Right kidney (tissue), 1 donor: ENCODE measurements at regions not wholly inside any gene's neighbourhood (a gene's known extent, or its start where the extent isn't known, plus 50 kb on each side); places are given as distances from the start of the nearest gene placed in this dataset.
"Not testable (repeated sequence)": the region's sequence is repeated elsewhere in the genome, so short reads cannot be mapped to it uniquely, and the experiment has no call there.

Experiments
- DNase-seq: peaks from one replicate; pipeline ENCODE4 v3.0.0-alpha.2; 2016

- no peak for DNase-seq
Measured at GRCh38 chr1:60802884-60803283, 279.5 kb upstream of the NFIA start.

GRCh38 chr1:60797351-60797750 lies 285.0 kb upstream of the NFIA start:
- no peak for DNase-seq

DNA sequence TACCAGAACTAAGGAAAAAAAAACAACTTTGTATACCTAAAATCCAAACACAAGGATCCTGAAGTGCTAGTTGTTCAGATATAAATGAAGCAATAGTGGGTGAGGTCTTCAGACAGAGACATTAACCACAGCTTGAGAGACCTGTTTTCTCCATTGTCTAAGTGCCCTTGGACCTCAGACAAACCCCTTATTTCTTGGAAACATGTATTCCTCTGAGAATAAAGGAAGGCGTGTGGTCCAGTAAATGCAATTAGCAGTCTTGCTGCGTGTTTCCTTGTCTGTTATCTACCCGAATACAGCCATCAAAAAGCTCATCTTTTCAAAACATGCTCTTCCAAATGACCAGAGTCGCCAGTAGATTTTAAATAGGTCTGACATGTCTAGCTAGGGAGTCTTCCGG lies 291.1 kb upstream of the NFIA start:
- no peak for DNase-seq

DNA sequence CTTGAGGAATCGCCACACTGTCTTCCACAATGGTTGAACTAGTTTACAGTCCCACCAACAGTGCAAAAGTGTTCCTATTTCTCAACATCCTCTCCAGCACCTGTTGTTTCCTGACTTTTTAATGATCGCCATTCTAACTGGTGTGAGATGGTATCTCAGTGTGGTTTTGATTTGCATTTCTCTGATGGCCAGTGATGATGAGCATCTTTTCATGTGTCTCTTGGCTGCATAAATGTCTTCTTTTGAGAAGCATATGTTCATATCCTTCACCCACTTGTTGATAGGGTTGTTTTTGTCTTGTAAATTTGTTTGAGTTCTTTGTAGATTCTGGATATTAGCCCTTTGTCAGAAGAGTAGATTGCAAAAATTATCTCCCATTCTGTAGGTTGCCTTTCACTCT lies 309.3 kb upstream of the NFIA start:
- not testable (repeated sequence) for DNase-seq

GRCh38 chr1:60769082-60769481 lies 313.3 kb upstream of the NFIA start:
- DNase-seq = no peak

DNA sequence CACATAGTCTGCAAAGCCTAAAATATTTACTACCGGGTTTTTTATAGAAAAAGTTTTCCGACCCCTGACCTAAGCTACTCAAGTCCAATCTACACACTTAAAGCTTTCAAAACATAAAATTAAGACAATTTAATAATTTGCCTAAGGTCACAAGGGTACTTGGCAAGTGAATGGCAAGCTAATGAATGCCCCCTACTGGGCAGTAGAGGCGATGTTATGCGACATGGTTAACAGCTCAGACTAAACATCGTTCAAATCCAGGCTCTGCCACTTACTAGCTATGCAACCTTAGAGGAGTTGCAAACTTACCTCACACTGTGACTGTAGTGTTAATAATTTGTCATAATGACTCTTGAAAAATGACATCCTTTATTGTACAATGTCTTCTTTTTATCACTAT lies 317.2 kb upstream of the NFIA start:
- no peak for DNase-seq

DNA sequence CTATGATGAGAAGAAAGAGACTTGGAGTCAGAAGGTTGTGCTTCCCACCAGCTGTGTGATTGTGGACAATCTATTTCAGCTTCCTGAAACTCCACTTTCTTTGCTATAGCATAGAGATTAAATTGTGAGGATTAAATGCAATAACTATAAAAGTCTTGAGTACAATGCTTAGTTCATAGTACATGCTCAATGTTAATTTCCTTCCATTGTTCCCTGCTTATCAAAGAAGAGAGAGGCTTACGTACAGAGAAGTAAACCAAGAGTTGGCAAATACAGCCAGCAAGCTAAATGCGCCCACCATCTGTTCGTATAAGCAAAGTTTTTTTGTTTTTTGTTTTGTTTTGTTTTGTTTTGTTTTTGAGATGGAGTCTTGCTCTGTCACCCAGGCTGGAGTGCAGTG lies 317.9 kb upstream of the NFIA start:
- no peak for DNase-seq

GRCh38 chr1:60763741-60764140 lies 318.6 kb upstream of the NFIA start:
- DNase-seq = no peak

DNA sequence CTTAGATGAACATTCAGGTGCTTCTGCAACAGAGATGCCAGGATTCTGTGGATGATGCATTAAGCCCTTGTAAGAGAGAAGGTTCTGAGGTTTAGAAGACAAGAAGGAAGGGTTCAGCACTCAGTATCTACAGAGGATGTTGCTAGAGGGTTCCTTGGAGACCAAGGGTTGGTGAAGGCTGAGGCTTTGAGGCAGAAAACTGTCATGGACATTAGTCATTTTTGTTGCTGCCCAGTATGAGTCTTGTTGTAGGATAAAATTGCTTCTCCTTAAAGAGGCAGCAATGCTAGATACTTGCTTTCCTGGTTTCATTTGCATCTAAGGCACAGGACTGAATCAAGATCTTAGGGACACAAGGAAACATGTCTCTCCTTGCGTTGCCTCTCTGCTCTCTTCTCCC lies 319.4 kb upstream of the NFIA start:
- no peak for DNase-seq

DNA sequence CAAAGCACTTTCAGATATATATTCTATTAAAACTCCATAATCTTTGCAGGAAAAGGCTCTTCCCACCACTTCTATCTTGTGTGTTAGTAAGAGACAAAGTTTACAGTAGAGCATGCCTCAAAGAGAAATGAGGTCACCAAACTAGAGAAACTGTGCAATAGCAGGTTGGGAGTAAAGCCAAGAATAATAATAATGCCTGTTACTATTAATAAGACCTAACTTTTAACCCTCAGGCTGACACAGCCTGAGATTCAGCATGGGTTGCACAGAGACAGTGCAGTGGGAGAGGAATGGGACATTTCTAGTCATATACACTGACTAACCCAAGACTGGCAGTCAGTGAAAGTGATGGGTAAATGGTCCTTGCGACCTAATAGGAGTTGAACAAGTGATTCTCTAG lies 320.2 kb upstream of the NFIA start:
- no peak for DNase-seq

DNA sequence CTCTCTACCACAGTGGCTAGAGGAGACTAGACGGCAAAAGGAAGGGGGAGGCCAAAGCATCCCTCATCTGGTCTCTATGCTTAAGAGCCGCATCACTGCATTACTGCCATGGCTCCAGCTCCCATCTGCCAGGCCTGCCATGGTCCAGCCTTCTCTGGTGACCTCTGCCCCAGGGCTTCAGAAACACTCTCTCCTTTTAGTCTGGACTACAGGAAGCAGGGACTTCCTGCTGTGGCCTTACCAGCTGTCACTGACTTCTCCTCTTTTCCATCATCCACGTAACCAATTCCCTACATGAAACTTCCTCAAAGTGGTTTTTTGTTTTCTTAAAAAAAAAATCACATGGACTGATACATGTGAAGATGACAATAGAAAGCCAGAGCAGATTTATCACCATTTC lies 323.1 kb upstream of the NFIA start:
- DNase-seq = no peak

DNA sequence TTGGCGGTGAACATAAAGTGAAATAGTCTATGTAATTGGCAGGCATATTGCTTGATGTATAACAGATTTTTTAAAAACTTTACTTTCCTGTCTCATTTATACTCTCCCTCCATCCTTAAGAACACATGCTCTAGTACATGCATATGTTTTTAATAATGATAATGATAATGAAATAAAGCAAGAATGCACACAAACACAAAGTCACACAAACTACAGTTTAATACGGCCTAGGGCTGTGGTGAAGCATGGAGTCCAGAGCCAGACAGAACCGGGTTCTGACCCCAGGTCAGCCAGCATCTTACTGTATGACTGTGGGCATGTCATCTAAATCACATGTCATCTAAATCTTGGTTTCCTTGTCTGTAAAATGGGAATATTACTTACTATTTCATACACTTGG lies 324.9 kb upstream of the NFIA start:
- DNase-seq = no peak

DNA sequence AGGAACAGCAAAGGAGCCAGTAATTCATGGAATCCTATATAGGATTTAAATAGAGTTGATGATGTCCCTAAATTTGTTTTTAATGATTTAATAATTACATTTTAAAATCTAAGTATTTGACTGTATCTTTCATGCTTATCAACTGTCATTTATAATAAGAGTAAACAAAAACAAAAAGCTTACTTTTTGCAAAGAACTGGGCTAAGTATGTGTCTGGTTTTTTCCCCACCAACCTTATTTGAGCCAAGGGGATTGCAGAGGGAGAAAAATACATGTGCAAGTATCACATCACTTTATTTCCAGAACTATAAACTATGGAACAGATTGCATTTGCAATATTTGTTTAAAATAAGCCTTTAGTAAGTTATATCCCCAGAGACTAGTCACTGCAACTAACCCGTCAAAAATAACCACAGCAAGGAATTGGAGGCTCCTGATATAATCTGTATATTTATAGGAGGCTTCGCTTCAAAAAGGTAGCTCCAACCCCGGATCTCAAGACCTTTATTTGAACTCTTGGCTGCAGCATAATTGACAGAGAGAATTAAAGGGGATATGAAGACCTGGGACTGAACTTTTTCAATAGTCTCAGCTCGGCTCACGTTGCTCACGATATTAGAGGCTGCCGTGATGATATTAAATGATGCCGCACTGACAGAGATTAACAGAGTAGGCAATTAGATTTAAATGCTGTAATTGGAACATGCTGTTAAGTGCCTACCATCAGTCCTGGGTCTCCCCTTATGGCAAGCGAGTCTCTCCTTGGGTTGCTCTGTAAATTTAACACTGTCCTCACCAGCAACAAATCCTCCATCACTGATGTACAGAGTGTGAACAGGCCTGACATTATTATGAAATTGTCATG lies 329.1 kb upstream of the NFIA start:
- DNase-seq = no peak

GRCh38 chr1:60751306-60751705 lies 331.1 kb upstream of the NFIA start:
- no peak for DNase-seq

GRCh38 chr1:60747353-60747752 lies 335.0 kb upstream of the NFIA start:
- DNase-seq = no peak

GRCh38 chr1:60746278-60746791 lies 336.0 kb upstream of the NFIA start:
- DNase-seq = peak; percentile 59

DNA sequence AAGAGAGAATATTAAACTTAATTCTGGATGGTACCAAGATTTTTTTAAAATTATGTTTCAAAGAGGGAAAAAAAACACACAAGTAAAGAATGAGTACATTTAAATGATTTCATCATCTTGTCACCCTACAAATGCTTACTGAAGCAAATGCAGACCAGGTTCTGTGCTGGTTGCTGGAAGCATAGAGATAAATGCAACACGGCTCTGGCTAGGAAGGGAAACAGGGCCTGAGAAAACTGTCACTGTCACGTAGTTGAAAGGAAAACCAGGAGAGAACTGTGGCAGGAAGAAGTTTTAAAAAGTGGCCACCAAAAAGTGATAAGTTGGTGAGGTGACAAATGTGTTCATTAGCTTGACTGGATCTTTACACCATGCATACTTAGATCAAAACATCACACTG lies 336.9 kb upstream of the NFIA start:
- DNase-seq = no peak

- DNase-seq = no peak
Measured at GRCh38 chr1:60742339-60742738, 340.0 kb upstream of the NFIA start.

DNA sequence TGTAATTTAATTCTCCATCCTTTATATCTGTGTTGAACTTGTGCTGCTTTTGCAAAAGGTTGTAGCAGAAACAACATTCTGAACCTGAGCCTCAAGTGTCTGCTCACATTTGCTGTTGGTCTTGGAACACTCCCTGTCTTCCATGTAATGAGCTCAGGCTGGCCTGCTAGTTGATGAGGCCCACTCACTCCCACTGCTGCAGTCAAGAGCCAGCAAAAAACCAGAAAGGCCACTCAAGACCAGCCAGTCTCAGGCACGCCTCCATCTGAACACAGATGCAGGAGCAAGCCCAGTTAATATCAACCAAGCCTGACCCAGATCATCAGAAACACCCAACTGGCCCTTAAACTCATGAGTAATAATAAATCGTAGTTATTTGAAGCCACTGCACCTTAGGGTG lies 342.2 kb upstream of the NFIA start:
- no peak for DNase-seq

DNA sequence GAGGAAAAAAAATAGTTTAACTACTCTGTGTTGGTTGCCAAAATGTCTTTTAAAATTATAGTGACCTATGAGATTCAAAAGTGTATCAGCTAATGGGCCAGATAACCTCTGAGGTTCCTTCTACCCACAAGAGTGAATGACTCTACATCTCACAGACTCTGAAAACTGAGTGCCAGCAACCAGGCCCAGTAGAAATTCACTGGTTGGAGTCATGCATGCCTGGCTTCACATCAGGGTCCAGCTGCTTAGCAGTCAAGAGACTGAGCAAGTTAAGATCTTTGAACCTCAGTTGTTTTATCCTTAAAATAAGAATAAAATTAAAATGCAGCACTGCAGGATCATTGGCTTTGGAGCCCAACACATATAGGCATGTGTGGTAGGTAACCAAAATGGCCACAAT lies 342.6 kb upstream of the NFIA start:
- DNase-seq = no peak

- DNase-seq = no peak
Measured at GRCh38 chr1:60732977-60733401, 349.4 kb upstream of the NFIA start.

DNA sequence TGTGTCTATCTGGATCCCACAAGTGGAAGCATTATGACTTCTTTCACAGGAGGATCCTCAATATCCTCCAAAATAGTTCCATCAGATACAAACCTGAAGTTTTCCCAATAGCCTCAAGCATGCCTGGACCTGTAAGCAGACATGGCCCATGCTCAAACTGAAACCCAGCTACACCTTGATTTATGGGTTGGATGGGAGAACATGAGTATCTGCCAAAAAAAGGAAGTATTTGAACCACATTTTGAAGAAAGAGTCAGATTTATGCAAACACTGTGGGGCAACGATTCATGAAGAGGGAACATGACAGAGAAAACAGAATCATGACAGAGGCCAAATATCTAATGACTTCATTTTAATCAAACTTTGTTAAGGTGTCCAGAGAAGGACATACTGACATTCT lies 351.0 kb upstream of the NFIA start:
- DNase-seq = no peak

DNA sequence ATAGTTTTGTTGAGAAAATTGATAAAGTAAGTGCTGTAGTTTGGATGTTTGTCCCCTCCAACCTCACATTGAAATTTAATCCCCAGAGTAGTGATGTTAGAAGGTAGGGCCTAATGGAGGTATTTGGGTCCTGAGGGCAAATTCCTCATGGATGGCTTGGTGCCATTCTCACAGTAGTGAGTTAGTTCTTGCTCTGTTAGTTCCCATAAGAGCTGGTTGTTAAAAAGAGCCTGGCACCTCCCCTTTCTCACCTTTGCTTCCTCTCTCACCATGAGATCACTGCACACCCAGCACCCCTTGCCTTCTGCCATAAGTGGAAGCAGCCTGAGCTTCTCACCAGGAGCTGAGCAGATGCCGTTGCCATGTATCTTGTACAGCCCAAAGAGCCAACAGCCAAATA lies 354.8 kb upstream of the NFIA start:
- no peak for DNase-seq

DNA sequence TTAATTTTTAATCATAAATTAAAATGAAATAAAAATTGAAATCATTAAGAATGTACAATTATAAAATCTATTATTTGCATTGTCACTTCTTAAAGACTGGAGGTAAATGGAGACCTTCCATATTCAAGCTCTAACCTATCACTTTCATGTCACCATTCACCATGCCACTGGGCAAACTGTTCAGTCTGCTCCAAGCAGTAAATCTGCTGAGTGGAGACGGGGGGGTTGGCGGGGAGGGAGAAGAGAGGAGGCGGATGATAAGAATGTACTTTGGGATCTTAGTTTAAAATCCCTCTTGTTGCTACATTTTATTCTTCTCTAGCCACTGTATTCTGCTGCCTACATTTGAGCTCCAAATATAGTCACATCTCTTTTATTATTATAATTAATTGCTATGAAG lies 365.9 kb upstream of the NFIA start:
- no peak for DNase-seq

DNA sequence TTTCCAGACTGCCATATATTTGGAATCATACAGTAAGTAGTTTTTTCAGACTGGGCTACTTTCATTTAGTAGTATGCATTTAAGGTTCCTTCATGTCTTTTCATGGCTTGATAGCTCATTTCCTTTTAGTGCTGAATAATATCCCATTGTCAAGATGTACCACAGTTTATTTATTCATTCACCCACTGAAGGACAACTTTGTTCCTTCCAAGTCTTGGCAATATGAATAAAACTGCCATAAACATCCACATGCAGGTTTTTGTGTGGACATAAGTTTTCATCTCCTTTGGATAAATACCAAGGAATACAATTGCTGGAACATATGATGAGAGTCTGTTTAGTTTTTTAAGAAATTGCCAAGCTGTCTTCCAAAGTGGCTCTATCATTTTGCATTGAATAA lies 366.4 kb upstream of the NFIA start:
- no peak for DNase-seq
